Transverse colon (tissue), 4 donors: ENCODE measurements at regions not wholly inside any gene's neighbourhood (a gene's known extent, or its start where the extent isn't known, plus 50 kb on each side); places are given as distances from the start of the nearest gene placed in this dataset.

Experiments
- DNase-seq: peaks from one replicate; pipeline ENCODE4 v3.0.0-alpha.2; 2019
- H3K27ac ChIP-seq, 4 donors: fragments of 200-600 bp; sonication (generic); 2 replicates each; pipeline ENCODE4 v1.5.1; 2016 to 2018; ENCODE audit warnings: inconsistent platforms in 4 of 4
- H3K27me3 ChIP-seq: fragments of 200-600 bp; sonication (generic); 2 replicates; pipeline ENCODE4 v1.5.1; 2017; ENCODE audit warnings: inconsistent platforms
- H3K36me3 ChIP-seq, 4 donors: fragments of 200-600 bp; sonication (generic); 2 replicates each; pipeline ENCODE4 v1.5.1; 2017 to 2019; ENCODE audit warnings: inconsistent platforms in 4 of 4
- H3K4me1 ChIP-seq, 4 donors: fragments of 200-600 bp; sonication (generic); 2 replicates each; pipeline ENCODE4 v1.5.1; 2017 to 2020; ENCODE audit warnings: inconsistent platforms in 4 of 4
- H3K4me3 ChIP-seq, 4 donors: fragments of 200-600 bp; sonication (generic); 1 replicate in 1 of 4; 2 replicates in 3 of 4; pipeline versions ENCODE4 v1.5.1 to v1.6.1; 2017 to 2019; ENCODE audit warnings: inconsistent platforms in 4 of 4
- H3K9me3 ChIP-seq, 2 donors: fragments of 200-600 bp; sonication (generic); 2 replicates each; pipeline ENCODE4 v1.5.1; 2017 to 2019; ENCODE audit warnings: inconsistent platforms in 2 of 2
- CTCF ChIP-seq, 5 experiments: fragments of 200-600 bp in 3 of 5; fragments of 450-650 bp in 2 of 5; sonication (generic) in 3 of 5; IDR thresholded peaks; 1 replicate in 2 of 5; 2 replicates in 3 of 5; pipeline ENCODE4 v1.5.1; 2016 to 2017; ENCODE audit warnings: antibody characterized with exemption in 5 of 5, inconsistent platforms in 3 of 5, mild to moderate bottlenecking in 2 of 5, moderate library complexity in 1 of 5
- EP300 ChIP-seq: sonication (generic); formaldehyde crosslinking; IDR thresholded peaks from one replicate; pipeline ENCODE4 v1.6.1; 2017; ENCODE audit warnings: antibody characterized with exemption, low read depth
- POLR2A ChIP-seq: fragments of 450-650 bp; IDR thresholded peaks from one replicate; pipeline ENCODE4 v1.6.1; 2016; ENCODE audit warnings: antibody characterized with exemption, mild to moderate bottlenecking, moderate library complexity
- POLR2AphosphoS5 ChIP-seq, 3 donors: sonication (generic); formaldehyde crosslinking; IDR thresholded peaks; one replicate each; pipeline ENCODE4 v1.6.1; 2016; ENCODE audit warnings: antibody characterized with exemption in 3 of 3
- WGBS, 2 donors: methylation state at CpG; one replicate each; pipeline ENCODE4 v1.1.5; 2018; ENCODE audit warnings: low coverage in 1 of 2; 5-methylcytosine and 5-hydroxymethylcytosine counted together
- in situ Hi-C, 4 donors: fragments of 200-750 bp; cut with MboI; loops; one replicate each; pipeline versions ENCODE4 v1.15.0 to v1.15.1; 2017; ENCODE audit warnings: low sequenced_read_pairs in 3 of 4, low pct_ligation_motif_present in 1 of 4, low pct_unique_long_range_greater_than_20kb in 1 of 4
- intact Hi-C: fragments of 100-400 bp; cut with DNase I; formaldehyde crosslinking; loops from one replicate; pipeline ENCODE4 v1.15.1; 2023; ENCODE audit warnings: low total_unique reads

GRCh38 chr7:108802650-108803049 lies 233.0 kb downstream of the DNAJB9 start:
- H3K27ac ChIP-seq = no peak overlapping the region
- WGBS, 2 donors = 32 to 63% methylated on average over 2 of the region's 2 CpGs
- TF ChIP-seq POLR2AphosphoS5 (IDR thresholded peaks at IDR 0.05) = no peak
- no peak overlapping the region for H3K4me3 ChIP-seq
- no peaks in the 10 kb centered on the region for H3K4me1 ChIP-seq
- no peaks in the 10 kb centered on the region for H3K27me3 ChIP-seq
- H3K9me3 ChIP-seq = no peaks in the 10 kb centered on the region
- DNase-seq = no peak
- intact Hi-C loops = no loop called here
- in situ Hi-C loops = no loop called here
- no peaks in the 10 kb centered on the region for H3K36me3 ChIP-seq

- 49 to 65% methylated on average over 6 of the region's 6 CpGs for WGBS, 2 donors
- Histone ChIP-seq H3K27ac (no peak overlapping the region), H3K4me1 (no peaks in the 10 kb centered on the region), H3K27me3 (no peaks in the 10 kb centered on the region), H3K4me3 (no peak overlapping the region), H3K9me3 (no peaks in the 10 kb centered on the region), H3K36me3 (no peaks in the 10 kb centered on the region)
- in situ Hi-C loops = no loop called here
- DNase-seq = no peak
- intact Hi-C loops = no loop called here
- TF ChIP-seq EP300 = no peak
- TF ChIP-seq CTCF (IDR thresholded peaks at IDR 0.05) = peak in 1 of 5 experiments; percentile 18
- no peak for TF ChIP-seq POLR2A
- no peak for TF ChIP-seq POLR2AphosphoS5 (IDR thresholded peaks at IDR 0.05)
These were observed 236.2 kb downstream of the DNAJB9 start for GRCh38 chr7:108805808-108806397.

GRCh38 chr7:108808549-108809266 lies 239.0 kb downstream of the DNAJB9 start:
- Histone ChIP-seq H3K27me3 (no peaks in the 10 kb centered on the region), H3K27ac (no peak overlapping the region), H3K9me3 (no peaks in the 10 kb centered on the region), H3K4me3 (no peak overlapping the region), H3K4me1 (no peaks in the 10 kb centered on the region), H3K36me3 (no peaks in the 10 kb centered on the region)
- WGBS, 2 donors = 33 to 45% methylated on average over 1 of the region's 1 CpG
- in situ Hi-C loops (no loop called here), intact Hi-C loops (no loop called here)
- no peak for DNase-seq
- TF ChIP-seq POLR2AphosphoS5 (IDR thresholded peaks at IDR 0.05) (no peak), CTCF (IDR thresholded peaks at IDR 0.05) (no peak)

GRCh38 chr7:108809356-108809755 lies 239.7 kb downstream of the DNAJB9 start:
- DNase-seq = no peak
- Histone ChIP-seq H3K4me1 (no peaks in the 10 kb centered on the region), H3K9me3 (no peaks in the 10 kb centered on the region), H3K36me3 (no peaks in the 10 kb centered on the region), H3K27me3 (no peaks in the 10 kb centered on the region), H3K27ac (no peak overlapping the region), H3K4me3 (no peak overlapping the region)
- intact Hi-C loops (no loop called here), in situ Hi-C loops (no loop called here)
- WGBS, 2 donors = 52 to 73% methylated on average over 2 of the region's 2 CpGs
- no peak for TF ChIP-seq POLR2AphosphoS5 (IDR thresholded peaks at IDR 0.05)
- TF ChIP-seq CTCF (IDR thresholded peaks at IDR 0.05) = no peak
